NCI-H460 (cell line): ENCODE measurements at regions not wholly inside any gene's neighbourhood (a gene's known extent, or its start where the extent isn't known, plus 50 kb on each side); places are given as distances from the start of the nearest gene placed in this dataset.
"Not testable (repeated sequence)": the region's sequence is repeated elsewhere in the genome, so short reads cannot be mapped to it uniquely, and the experiment has no call there.

Experiments
- DNase-seq: peaks from one replicate; pipeline ENCODE4 v3.0.0-alpha.2; 2016; ENCODE audit warnings: low read depth; ENCODE audit errors: extremely low read depth

DNA sequence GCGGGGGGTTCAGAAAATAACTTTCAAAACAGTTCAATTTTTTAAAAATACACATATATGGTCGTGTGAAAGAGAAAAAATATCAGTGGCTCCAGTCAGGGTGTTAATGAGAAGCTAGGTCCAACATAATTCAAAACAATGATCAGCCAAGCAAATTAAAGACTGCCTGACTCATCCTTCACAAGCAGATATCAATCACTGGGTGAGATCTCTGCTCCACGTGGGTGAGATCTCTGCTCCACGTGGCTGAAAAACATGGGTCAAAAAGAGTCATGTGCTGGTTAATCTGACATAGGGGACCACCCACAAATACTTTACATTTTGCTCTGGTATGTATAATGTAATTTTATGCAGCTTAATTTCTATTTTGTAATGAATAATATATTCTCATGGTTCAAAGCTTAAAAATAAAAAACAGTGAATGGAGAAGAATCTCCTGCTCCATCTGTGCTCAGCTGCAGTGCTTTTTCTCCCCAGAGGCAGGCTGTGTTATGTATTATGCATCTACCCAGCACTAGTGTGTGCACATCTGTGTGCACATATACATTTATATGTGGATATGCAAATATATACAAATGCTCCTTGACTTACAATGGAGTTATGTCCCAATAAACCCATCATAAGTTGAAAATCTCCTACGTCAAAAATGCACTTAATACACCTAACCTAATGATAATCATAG lies 93.1 kb upstream of the S1PR3 start:
- DNase-seq = no peak

DNA sequence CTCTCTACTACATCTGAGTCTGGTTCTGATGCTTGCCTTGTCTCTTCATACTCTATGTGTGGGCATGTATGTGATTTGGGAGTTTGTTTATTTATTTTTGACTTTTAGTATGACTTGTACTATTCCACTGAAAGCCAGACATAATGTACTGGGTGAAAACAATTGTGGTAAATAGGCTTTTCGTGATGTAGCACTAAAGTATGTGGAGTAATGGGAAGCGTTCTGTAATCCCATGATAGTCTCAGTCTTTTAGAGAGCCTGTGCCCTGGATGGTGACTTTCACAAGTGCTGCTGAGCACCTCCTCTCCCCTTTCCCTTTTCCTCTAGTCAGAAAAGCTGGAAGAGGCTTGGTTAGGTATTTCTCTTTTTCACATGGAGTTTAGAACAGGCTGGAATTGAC lies 85.8 kb upstream of the S1PR3 start:
- DNase-seq = no peak

DNA sequence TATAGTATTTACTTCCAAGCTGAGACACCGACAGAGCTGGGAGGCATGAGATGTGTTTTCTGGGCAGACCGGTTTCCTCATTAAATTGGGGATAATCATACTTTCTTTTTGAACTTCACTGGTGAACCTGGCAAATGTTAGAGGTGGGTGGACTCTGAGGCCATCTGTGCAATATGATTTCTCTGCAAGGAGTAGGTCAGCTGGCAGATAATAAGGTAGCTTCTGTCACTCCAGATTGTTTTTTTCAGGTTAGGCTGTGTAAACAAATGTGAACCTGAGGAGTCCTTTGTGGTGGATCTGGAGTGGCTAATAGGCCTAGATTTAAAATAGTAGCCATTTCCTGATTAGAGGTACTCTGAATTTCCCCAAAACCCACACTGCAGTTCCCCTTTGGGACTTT lies 75.4 kb upstream of the S1PR3 start:
- no peak for DNase-seq

DNA sequence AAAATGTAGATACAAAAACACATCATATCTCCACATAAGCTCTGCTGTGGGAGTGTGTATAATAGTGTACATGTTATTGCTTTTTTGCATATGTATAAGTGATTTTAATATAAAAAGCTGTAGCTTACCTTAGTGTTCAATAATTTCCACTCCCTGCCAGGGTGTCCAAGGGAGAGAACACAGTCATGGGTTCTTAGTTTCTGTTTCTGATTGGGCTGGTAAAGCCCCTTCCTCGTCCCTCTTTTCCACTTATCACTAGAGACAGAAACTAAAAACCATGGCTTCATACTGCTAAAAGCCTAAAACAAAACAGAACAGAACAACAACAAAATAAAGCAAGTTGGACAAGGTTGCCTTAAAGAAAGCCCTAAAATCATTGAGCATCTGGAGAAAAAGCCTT lies 74.4 kb upstream of the S1PR3 start:
- no peak for DNase-seq

DNA sequence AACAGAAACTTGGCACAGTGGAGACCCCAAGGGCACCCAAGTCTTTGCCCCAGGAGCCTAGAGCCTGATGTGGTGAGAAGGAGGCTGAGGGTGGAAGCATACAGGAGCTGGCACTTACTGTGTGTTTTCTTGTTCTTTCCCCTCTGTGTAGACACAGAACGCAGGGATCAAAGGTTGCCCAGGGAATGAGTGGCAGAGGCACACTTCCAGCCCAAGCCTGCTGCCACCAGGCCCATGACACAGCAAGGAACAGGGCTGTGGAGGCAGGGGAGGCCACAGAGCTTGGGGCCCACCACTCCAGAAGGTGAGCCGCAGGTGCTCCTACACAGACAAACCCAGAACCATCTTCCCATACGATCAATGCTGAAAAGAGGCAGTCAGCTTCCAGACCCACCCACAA lies 73.9 kb upstream of the S1PR3 start:
- DNase-seq = no peak

DNA sequence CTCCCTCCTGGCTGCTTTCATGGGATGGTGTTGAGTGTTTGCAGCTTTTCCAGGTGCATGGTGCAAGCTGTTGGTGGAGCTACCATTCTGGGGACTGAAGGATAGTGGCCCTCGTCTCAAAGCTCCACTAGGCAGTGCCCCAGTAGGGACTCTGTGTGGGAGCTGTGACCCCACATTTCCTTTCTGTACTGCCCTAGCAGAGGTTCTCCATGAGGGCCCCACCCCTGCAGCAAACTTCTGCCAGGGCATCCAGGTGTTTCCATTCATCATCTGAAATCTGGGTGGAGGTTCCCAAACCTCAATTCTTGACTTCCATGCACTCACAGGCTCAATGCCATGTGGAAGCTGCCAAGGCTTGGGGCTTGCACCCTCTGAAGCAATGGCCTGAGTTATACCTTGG lies 72.7 kb upstream of the S1PR3 start:
- not testable (repeated sequence) for DNase-seq

DNA sequence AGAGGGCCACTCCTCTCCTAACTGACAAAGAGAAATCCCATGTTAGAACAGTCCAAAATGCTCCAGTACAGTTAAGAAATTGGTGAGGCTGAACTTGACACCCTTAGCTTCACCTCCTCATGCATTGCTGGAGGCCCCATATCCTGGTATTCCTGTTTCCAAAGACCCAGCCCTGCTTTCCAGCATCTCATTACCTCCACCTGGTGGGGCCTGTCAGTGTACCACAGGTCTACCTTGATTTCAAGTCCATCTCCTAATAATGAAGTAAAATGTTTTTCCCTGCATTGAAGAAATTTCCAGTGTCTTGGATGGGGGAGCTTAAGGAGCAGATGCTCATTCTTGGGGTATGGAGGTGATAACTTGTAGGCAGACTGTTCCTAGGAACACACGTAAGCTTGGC lies 70.6 kb upstream of the S1PR3 start:
- DNase-seq = no peak

DNA sequence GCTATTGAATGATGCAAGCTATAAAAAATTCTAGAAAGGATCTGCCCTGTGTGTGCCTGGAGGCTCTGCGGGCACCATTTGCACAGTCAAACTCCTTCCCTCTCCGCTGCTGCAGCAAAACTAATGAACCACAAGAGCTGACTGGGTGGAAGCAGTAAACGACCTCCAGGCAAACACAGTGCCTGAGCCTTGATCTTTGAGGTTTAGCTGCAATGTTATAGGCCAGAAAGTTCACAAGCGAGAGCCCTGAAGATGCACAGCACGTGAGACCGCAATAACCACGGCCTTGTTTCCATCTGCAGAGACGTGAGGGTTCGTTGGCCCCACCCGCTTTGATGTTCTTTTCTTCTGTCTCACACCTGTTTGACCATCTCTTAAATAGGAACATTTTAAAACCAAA lies 69.2 kb upstream of the S1PR3 start:
- no peak for DNase-seq

DNA sequence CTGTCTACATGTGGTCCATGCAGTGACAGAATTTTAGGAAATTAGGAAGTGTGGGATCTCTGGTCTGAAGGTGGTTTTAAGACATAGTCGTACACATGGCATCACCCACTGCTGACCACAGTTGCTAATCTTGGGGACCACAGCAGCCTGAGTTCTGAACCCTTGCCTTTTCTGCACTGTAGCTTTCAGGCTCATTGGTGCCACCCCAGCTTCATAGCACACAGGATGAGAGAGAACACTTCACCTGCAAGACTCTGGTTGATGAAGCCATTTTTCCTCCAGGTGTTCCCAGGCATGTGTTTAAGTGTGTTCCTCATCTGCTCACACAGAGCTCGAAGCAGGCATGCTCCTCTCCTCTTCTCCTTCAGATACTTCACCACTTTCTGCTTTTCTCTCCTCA lies 68.2 kb upstream of the S1PR3 start:
- no peak for DNase-seq

DNA sequence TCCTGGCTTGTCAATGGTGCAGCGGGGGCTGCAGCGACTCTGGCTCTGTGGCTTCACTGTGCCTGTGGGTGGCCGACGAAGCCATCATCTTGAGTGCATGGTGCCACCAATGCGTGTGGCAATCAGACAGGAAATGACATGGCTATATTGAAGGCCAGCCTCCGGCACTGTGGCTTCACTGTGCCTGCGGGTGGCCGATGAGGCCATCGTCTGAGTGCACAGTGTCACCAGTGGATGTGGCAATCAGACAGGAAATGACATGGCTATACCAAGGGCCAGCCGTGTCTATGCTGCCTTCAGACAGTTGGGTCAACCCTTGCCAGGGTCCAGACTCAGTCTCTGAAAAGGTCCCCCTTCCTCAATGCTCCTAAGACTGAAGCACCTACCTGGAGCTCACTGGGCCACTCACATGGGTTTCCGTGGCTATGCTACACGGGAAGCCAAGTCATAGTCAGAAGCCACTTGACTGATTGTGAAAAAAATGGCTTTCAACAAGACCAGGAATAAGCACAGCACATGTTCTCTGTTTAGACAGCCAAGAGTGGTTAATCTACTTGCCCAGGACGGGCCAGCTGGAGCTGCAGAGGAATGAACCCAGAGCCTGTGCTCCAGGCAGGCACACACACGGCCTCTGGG lies 67.5 kb upstream of the S1PR3 start:
- DNase-seq = no peak

DNA sequence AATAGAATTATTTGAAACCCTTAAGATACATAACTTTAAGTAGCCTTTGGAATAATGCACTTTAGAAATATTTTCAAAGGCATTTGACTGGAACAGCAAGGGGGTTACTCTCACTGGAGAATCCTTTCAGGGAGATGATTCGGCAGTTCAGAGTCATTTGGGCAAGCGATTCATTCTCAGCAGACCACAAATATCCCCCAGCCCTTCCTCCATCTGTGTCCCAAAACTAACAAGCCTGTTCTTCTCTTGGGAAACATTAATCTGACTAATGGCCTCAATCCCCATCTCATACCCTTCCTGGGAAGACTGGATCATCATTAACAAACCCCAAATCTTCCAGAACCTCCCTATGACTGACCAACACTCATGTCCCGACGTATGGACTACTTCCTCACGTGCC lies 65.8 kb upstream of the S1PR3 start:
- DNase-seq = no peak

DNA sequence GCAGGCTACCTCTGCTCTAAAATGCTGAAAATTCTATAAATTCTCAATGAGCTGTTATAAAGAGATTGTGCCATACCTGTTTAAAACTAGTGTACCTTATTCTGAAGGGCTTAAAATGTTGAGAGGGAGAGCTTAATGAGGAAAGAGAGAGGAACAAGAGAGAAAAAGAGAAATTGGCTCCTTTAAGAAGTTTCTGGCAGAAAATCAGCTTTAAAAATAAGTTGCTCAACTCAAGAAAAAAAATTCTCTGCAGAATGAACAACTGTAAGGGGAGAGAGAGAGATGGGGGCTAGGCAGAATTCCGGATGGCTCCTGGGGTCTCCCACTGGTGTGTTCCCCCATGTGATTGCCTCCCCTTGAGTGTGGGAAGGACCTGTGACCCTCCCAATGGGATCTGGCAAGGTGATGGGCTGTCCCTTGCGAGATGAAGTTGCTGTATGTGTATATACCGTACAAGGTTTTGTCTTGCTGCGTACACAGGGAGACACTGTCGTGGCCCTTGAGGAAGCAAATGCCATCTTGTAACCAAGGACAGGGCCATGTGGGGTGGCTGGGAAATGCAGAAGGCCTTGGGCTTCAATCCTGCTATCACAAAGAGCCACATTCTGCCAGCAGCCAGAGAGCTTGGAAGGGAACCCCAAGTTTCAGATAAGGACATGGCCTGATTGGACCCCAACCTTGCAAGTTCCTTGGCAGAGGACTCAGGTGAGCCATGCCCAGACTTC lies 64.3 kb upstream of the S1PR3 start:
- no peak for DNase-seq

DNA sequence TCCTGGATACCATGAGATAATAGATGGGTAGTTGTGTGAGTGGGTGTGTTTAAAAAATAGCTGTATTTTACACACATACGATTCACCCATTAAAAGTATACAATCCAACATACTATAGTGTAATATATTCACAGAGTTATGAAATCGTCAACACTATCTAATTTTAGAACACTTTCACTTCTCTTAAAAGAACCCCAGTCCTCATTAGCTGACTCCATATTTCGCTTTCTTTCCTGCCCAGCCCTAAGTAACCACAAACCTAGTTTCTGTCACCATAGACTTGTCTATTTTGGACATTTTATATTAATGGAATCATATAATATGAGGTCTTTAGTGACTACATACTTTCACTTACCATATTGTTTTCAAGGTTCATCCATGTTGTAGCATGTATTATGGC lies 63.8 kb upstream of the S1PR3 start:
- no peak for DNase-seq

DNA sequence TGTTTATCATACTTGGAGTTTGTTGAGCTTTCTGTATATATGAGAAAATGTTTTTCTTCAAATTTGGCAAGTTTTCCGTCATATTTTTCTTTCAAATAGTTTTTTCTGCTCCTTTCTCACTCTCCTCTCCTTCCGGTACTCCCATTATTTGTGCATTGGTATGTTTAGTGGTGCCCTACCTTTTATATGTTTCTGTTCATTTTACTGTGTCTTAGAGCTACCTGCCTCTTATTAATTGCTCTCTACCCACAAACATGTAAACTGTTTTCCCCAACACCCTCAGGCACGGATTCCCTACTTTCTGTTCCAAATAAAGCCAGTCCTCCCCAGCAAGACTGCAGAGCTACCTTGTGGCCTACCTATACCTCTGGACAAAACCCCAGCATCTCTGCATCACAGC lies 60.6 kb upstream of the S1PR3 start:
- DNase-seq = no peak

DNA sequence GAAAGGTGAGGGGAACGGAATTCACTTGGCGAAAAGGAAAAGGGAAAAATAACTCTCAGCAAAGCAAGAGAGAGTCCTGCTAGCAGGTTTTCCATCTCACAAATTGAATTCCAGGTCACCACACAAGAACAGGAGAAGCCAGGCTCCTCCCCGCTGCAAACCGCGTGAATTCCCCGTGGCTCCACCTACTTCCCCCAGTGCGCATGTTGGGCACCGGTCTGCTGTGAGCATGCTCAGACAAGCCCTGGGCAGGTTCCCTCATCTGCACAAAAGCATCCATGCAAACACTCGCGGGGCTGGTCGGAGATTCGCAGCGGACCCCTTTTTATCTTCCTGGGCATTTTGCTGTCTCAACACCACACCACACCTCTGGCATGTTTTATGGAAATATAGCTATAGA lies 58.5 kb upstream of the S1PR3 start:
- no peak for DNase-seq

DNA sequence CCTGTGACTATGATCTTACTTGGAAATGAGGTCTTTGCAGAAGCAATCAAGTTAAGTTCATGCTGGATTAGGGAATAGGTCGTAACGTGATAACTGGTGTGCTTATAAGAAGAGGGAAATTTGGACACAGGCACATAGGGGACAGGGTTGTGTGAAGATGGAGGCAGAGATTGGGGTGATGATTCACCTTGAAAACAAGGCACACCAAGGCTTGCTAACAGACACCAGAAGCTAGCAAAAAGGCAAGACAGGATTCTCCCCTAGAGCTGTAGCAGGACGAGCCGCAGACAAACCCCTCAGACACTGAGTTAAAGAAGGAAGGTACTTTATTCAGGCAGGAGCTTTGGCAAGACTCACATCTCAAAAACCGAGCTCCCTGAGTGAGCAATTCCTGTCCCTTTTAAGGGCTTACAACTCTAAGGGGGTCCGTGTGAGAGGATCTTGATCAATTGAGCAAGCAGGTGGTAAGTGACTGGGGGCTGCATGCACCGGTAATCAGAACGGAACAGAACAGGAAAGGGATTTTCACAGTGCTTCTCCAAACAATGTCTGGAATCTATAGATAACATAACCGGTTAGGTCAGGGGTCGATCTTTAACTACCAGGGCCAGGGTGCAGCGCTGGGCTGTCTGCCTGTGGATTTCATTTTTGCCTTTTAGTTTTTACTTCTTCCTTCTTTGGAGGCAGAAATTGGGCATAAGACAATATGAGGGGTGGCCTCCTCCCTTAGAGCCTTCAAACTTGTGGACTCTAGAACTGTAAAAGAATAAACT lies 57.5 kb upstream of the S1PR3 start:
- DNase-seq = no peak

DNA sequence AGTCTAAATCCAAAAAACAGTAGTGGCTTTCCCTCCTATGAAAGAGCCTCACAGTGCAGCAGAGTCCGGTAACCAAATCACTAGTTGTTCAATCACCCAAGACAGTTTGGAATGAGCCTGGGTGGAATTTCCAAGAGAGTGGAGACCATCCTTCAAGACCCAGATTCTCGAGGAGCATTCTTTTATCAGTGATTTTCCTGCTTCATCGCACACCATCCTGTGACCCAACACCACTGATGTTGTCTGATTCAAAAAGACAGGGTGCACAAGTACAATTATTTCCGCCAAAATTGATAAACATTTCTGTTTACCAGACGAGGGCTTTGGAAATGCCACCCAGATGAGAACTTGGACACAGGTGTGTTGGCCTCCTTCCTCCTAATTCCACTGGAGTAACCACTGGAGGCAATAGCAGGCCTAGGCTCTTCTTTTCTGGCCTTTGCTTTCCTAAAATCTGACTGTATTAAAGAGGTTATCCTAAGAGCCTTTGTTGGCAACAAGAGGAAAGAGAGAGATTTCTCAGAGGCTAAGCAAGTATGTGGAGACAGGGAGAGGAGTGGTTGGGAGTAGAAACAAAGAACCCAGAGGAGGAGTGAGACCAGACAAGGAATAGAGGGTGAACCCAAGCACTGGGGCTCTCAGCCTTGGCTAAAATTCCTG lies 56.3 kb upstream of the S1PR3 start:
- no peak for DNase-seq

DNA sequence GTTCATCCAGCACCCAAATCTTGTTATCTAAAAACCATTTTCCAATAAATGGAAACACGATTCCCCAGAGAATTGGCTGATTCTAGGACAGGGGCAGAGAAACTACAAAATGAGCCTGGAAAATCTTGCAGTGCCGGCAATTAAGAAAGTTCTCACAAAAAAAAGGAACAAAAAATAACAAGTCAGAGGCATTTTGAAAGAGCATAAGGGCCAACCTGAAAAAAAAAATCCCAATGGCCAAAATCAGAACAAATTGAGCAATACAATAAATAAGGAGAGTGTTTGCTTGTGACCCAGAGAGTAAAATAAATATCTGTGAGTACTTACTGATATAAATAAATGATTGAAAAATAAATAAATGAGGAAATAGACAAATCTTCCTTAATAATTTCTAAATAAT lies 55.1 kb upstream of the S1PR3 start:
- DNase-seq = no peak

DNA sequence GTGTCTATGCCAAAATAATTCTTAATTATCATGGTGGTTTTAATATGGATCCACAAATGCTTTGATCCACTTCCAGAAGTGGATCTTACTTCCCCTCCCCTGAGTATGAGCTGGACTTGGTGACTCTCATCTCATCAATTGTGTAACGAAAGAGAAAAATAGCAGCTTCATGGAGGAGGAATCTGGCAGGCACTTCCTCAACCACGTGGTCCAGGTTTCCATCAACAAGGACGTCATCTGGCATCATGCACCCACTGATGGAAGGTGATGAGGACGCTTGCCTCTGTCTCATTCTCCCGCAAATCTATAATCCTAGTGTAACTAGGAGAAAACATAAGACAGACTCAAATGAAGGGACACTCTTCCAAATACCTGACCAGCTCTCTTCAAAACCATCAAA lies 54.6 kb upstream of the S1PR3 start:
- no peak for DNase-seq

DNA sequence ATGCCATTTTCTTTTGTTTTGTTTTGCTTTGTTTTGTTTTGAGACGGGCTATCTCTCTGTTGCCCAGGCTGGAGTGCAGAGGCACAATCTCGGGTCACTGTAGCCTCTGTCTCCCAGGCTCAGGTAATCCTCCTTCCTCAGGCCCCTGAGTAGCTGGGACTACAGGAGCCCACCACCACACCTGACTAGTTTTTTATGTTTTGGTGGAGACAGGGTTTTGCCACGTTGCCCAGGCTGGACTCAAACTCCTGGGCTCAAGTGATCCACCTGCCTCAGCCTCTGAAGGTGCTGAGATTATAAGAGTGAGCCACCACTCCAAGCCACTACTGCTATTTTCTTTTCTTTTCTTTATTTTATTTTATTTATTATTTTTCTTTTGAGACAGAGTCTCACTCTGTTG lies 54.0 kb upstream of the S1PR3 start:
- no peak for DNase-seq

DNA sequence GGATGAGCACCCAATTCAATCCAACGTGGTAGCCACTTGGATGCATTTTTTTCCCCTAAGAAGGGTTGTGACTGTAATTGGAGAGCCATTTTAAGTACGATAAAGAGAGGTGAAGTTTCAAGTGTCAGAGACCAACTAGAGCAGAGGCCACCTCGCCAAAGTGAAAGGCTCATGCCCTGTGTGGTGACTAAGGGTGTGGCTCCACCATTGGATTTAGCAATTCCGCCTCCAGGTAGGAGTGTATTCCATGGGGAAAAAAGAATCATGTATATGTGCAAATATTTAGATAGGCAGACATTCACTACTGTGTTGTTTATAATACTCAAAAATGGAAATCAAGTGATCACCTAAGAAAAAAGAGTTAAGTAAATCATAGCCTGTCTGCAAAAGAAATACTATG lies 53.1 kb upstream of the S1PR3 start:
- DNase-seq = no peak
